PC-3 (cell line): ENCODE measurements at regions not wholly inside any gene's neighbourhood (a gene's known extent, or its start where the extent isn't known, plus 50 kb on each side); places are given as distances from the start of the nearest gene placed in this dataset.

ENCODE experiments used
- EZH2 ChIP-seq: fragments of 300-600 bp; sonication (generic); IDR thresholded peaks from one replicate; pipeline ENCODE4 v1.6.1; 2017; ENCODE audit warnings: antibody characterized with exemption, mild to moderate bottlenecking, low read length; ENCODE audit not compliant: unreplicated experiment
- TF ChIP-seq, protein P1 (sequence below): fragments of 300-600 bp; sonication (generic); conservative IDR thresholded peaks from 2 replicates; pipeline ENCODE4 v1.5.1; 2017; ENCODE audit warnings: antibody characterized with exemption, low read depth, mild to moderate bottlenecking, low read length

DNA sequence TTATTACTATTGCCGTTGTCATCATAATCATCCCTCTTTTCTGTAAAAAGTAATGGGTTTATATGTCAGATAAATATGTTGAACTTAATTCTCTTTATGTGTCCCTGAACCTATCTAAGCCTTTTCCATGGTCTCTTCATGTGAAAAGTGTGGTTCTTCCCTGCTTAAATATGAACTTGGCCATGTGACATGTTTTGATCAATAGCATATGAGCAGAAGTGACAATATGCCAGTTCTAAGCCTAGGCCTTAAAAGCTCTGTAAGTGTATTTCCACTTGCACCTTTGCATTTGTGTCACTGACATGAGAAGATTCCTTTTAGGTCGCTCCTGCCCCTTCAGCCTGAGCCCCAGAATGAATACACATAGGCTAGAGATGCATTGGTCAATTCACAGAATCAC lies 188.4 kb upstream of the CCN2 start:
- TF ChIP-seq, protein P1, sequence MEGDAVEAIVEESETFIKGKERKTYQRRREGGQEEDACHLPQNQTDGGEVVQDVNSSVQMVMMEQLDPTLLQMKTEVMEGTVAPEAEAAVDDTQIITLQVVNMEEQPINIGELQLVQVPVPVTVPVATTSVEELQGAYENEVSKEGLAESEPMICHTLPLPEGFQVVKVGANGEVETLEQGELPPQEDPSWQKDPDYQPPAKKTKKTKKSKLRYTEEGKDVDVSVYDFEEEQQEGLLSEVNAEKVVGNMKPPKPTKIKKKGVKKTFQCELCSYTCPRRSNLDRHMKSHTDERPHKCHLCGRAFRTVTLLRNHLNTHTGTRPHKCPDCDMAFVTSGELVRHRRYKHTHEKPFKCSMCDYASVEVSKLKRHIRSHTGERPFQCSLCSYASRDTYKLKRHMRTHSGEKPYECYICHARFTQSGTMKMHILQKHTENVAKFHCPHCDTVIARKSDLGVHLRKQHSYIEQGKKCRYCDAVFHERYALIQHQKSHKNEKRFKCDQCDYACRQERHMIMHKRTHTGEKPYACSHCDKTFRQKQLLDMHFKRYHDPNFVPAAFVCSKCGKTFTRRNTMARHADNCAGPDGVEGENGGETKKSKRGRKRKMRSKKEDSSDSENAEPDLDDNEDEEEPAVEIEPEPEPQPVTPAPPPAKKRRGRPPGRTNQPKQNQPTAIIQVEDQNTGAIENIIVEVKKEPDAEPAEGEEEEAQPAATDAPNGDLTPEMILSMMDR = no peak
- no peak for TF ChIP-seq EZH2
